ENCODE measurements at regions not wholly inside any gene's neighbourhood (a gene's known extent, or its start where the extent isn't known, plus 50 kb on each side); places are given as distances from the start of the nearest gene placed in this dataset.

- TF ChIP-seq CTCF (IDR thresholded peaks at IDR 0.05; ENCODE audit: unreplicated experiment): no peak
- no peaks in the 10 kb centered on the region for H3K9me3 Mint-ChIP-seq (ENCODE audit: unreplicated experiment)
- no peak for DNase-seq (ENCODE audit: low spot score)
- no peak overlapping the region for H3K4me3 Mint-ChIP-seq (ENCODE audit: unreplicated experiment)
- H3K27me3 Mint-ChIP-seq (ENCODE audit: unreplicated experiment): peaks cover 13% of the 10 kb centered on the region
- no peaks in the 10 kb centered on the region for H3K36me3 Mint-ChIP-seq (ENCODE audit: low read depth, unreplicated experiment)
- peaks cover 11% of the 10 kb centered on the region for H3K4me1 Mint-ChIP-seq (ENCODE audit: unreplicated experiment)
- H3K27ac Mint-ChIP-seq (ENCODE audit: unreplicated experiment): no peak overlapping the region
Measured at GRCh38 chr12:114762490-114763110, 78.6 kb upstream of the TBX3 start.

GRCh38 chr12:114760151-114760877 lies 76.3 kb upstream of the TBX3 start:
- no peaks in the 10 kb centered on the region for H3K36me3 Mint-ChIP-seq (ENCODE audit: low read depth, unreplicated experiment)
- DNase-seq (ENCODE audit: low spot score): no peak
- peaks cover 11% of the 10 kb centered on the region for H3K4me1 Mint-ChIP-seq (ENCODE audit: unreplicated experiment)
- H3K27ac Mint-ChIP-seq (ENCODE audit: unreplicated experiment): no peak overlapping the region
- no peak overlapping the region for H3K4me3 Mint-ChIP-seq (ENCODE audit: unreplicated experiment)
- peaks cover 12% of the 10 kb centered on the region for H3K27me3 Mint-ChIP-seq (ENCODE audit: unreplicated experiment)
- no peaks in the 10 kb centered on the region for H3K9me3 Mint-ChIP-seq (ENCODE audit: unreplicated experiment)
- no peak for TF ChIP-seq CTCF (IDR thresholded peaks at IDR 0.05; ENCODE audit: unreplicated experiment)

GRCh38 chr12:114759635-114760034 lies 75.7 kb upstream of the TBX3 start:
- H3K4me3 Mint-ChIP-seq (ENCODE audit: unreplicated experiment): no peak overlapping the region
- H3K9me3 Mint-ChIP-seq (ENCODE audit: unreplicated experiment): no peaks in the 10 kb centered on the region
- H3K36me3 Mint-ChIP-seq (ENCODE audit: low read depth, unreplicated experiment): no peaks in the 10 kb centered on the region
- H3K27ac Mint-ChIP-seq (ENCODE audit: unreplicated experiment): no peak overlapping the region
- H3K27me3 Mint-ChIP-seq (ENCODE audit: unreplicated experiment): peaks cover 12% of the 10 kb centered on the region
- H3K4me1 Mint-ChIP-seq (ENCODE audit: unreplicated experiment): peaks cover 9% of the 10 kb centered on the region
- DNase-seq (ENCODE audit: low spot score): no peak
- TF ChIP-seq CTCF (IDR thresholded peaks at IDR 0.05; ENCODE audit: unreplicated experiment): no peak

DNA sequence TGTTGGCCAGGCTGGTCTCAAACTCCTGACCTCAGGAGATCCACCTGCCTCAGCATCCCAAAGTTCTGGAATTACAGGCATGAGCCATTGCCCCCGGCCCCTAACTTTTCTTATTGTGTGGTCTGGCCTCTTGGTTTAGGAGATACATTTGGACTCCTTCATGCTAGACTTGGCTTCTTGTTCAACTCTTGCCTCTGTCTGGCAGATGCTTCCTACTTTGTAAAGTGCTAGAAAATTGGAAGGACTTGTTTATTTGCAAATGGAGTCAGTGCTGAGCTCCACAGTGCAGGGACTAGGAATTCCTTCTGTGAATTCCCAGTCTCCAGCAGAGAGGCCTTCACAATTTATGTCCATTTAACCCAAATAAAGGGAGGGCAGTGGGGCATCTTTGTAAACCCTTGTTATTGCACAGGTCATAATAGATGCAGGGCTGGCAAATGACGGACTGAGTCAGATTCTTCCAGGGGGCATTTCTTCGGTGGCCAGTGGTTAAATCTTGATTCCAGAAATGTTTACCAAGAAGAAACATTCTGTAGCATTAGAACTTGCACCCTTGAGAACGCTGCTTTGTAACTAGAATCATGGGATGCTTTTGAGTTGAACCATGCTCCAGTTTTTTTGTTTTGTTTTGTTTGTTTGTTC lies 73.8 kb upstream of the TBX3 start:
- Mint-ChIP-seq H3K4me1 (ENCODE audit: unreplicated experiment) (peaks cover 5% of the 10 kb centered on the region), H3K27ac (ENCODE audit: unreplicated experiment) (no peak overlapping the region), H3K36me3 (ENCODE audit: low read depth, unreplicated experiment) (no peaks in the 10 kb centered on the region), H3K27me3 (ENCODE audit: unreplicated experiment) (peaks cover 9% of the 10 kb centered on the region), H3K4me3 (ENCODE audit: unreplicated experiment) (no peak overlapping the region), H3K9me3 (ENCODE audit: unreplicated experiment) (no peaks in the 10 kb centered on the region)
- no peak for TF ChIP-seq CTCF (IDR thresholded peaks at IDR 0.05; ENCODE audit: unreplicated experiment)
- no peak for DNase-seq (ENCODE audit: low spot score)

- H3K27ac Mint-ChIP-seq (ENCODE audit: unreplicated experiment): no peak overlapping the region
- H3K4me1 Mint-ChIP-seq (ENCODE audit: unreplicated experiment): peaks cover 4% of the 10 kb centered on the region
Measured at GRCh38 chr12:114752217-114752616, 68.2 kb upstream of the TBX3 start.

More at GRCh38 chr12:114752217-114752616, 68.2 kb upstream of the TBX3 start:
- no peak overlapping the region for H3K4me3 Mint-ChIP-seq (ENCODE audit: unreplicated experiment)
- H3K27me3 Mint-ChIP-seq (ENCODE audit: unreplicated experiment): no peaks in the 10 kb centered on the region
- DNase-seq (ENCODE audit: low spot score): no peak
- H3K9me3 Mint-ChIP-seq (ENCODE audit: unreplicated experiment): no peaks in the 10 kb centered on the region
- H3K36me3 Mint-ChIP-seq (ENCODE audit: low read depth, unreplicated experiment): no peaks in the 10 kb centered on the region
- TF ChIP-seq CTCF (IDR thresholded peaks at IDR 0.05; ENCODE audit: unreplicated experiment): no peak
